ENCODE measurements at regions not wholly inside any gene's neighbourhood (a gene's known extent, or its start where the extent isn't known, plus 50 kb on each side); places are given as distances from the start of the nearest gene placed in this dataset.

DNA sequence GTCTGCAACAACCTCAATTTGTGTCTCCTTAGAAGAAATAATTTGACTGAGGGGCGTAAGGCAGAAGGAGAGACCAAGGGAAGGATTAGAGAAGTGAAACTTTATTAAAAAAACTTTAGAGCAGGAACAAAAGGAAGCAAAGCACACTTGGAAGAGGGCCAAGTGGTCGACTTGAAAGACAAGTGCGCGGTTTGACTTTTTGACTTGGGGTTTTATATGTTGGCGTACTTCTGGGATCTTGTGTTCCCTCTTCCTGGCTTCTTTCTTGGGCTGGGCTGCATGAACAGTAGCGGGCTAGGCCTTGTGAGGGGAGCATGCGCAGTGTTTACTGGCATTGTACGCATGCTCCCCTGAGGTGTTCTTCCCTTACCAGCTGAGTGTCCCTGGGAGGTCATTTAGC lies 369.3 kb upstream of the DCN start:
- Histone ChIP-seq H3K9ac (ENCODE audit: low read length) (no peak overlapping the region), H4K20me1 (ENCODE audit: low read depth, low read length) (no peaks in the 10 kb centered on the region), H3K9me3 (ENCODE audit: insufficient read depth, low read length) (no peaks in the 10 kb centered on the region), H3K36me3 (ENCODE audit: low read length) (no peaks in the 10 kb centered on the region), H3K27me3 (ENCODE audit: low read length) (no peaks in the 10 kb centered on the region), H3K27ac (ENCODE audit: low read depth, low read length) (no peak overlapping the region), H2AFZ (ENCODE audit: low read depth, low read length, severe bottlenecking) (no peak overlapping the region), H3K4me2 (ENCODE audit: low read depth, low read length, poor library complexity, severe bottlenecking) (no peak overlapping the region), H3K79me2 (ENCODE audit: insufficient read depth, low read length) (no peaks in the 10 kb centered on the region), H3K4me3 (ENCODE audit: insufficient read depth, low read length, poor library complexity, severe bottlenecking) (no peak overlapping the region), H3F3A (ENCODE audit: insufficient read depth) (no peaks in the 10 kb centered on the region), H3K9me2 (replicated peaks; ENCODE audit: insufficient read depth, low read length) (no peaks in the 10 kb centered on the region)
- no peak for TF ChIP-seq EZH2phosphoT487 (conservative IDR thresholded peaks at IDR 0.05; ENCODE audit: low read length)
- TF ChIP-seq, protein P1, sequence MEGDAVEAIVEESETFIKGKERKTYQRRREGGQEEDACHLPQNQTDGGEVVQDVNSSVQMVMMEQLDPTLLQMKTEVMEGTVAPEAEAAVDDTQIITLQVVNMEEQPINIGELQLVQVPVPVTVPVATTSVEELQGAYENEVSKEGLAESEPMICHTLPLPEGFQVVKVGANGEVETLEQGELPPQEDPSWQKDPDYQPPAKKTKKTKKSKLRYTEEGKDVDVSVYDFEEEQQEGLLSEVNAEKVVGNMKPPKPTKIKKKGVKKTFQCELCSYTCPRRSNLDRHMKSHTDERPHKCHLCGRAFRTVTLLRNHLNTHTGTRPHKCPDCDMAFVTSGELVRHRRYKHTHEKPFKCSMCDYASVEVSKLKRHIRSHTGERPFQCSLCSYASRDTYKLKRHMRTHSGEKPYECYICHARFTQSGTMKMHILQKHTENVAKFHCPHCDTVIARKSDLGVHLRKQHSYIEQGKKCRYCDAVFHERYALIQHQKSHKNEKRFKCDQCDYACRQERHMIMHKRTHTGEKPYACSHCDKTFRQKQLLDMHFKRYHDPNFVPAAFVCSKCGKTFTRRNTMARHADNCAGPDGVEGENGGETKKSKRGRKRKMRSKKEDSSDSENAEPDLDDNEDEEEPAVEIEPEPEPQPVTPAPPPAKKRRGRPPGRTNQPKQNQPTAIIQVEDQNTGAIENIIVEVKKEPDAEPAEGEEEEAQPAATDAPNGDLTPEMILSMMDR (IDR thresholded peaks at IDR 0.05; ENCODE audit: insufficient read depth, low read length, poor library complexity, severe bottlenecking) = no peak

- Histone ChIP-seq H3K9me2 (replicated peaks; ENCODE audit: insufficient read depth, low read length) (no peaks in the 10 kb centered on the region), H3K79me2 (ENCODE audit: insufficient read depth, low read length) (no peaks in the 10 kb centered on the region), H3K4me2 (ENCODE audit: low read depth, low read length, poor library complexity, severe bottlenecking) (no peak overlapping the region), H3K36me3 (ENCODE audit: low read length) (no peaks in the 10 kb centered on the region), H3K9ac (ENCODE audit: low read length) (no peak overlapping the region), H3K27me3 (ENCODE audit: low read length) (no peaks in the 10 kb centered on the region), H3K4me3 (ENCODE audit: insufficient read depth, low read length, poor library complexity, severe bottlenecking) (no peak overlapping the region), H3F3A (ENCODE audit: insufficient read depth) (no peaks in the 10 kb centered on the region), H3K27ac (ENCODE audit: low read depth, low read length) (no peak overlapping the region), H4K20me1 (ENCODE audit: low read depth, low read length) (no peaks in the 10 kb centered on the region), H3K9me3 (ENCODE audit: insufficient read depth, low read length) (no peaks in the 10 kb centered on the region), H2AFZ (ENCODE audit: low read depth, low read length, severe bottlenecking) (no peak overlapping the region)
- TF ChIP-seq EZH2phosphoT487 (conservative IDR thresholded peaks at IDR 0.05; ENCODE audit: low read length) = no peak
- TF ChIP-seq, protein P1 (IDR thresholded peaks at IDR 0.05; ENCODE audit: insufficient read depth, low read length, poor library complexity, severe bottlenecking) = no peak
These were observed 368.6 kb upstream of the DCN start for GRCh38 chr12:91551242-91551641.

DNA sequence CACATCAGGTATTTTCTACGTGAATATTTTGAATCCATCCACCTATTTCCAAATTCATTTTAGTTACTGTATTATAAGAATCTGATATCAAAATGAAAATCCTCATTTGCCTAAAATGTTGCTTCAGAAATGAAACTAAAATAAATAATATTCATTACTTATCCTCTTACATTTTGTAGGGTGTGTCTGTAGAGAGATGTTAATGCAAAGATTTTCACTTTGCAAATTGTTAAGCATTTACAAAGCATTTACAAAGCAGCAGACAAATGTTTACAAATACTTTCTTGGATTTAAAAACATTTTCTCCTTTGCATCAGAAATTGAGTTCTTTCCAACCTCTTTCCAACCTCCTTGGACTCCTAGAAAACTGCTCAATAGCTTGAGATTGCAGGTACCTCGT lies 360.0 kb upstream of the DCN start:
- Histone ChIP-seq H4K20me1 (ENCODE audit: low read depth, low read length) (no peaks in the 10 kb centered on the region), H3F3A (ENCODE audit: insufficient read depth) (no peaks in the 10 kb centered on the region), H3K4me2 (ENCODE audit: low read depth, low read length, poor library complexity, severe bottlenecking) (no peak overlapping the region), H3K27me3 (ENCODE audit: low read length) (no peaks in the 10 kb centered on the region), H3K4me3 (ENCODE audit: insufficient read depth, low read length, poor library complexity, severe bottlenecking) (no peak overlapping the region), H3K36me3 (ENCODE audit: low read length) (no peaks in the 10 kb centered on the region), H3K9ac (ENCODE audit: low read length) (no peak overlapping the region), H3K79me2 (ENCODE audit: insufficient read depth, low read length) (no peaks in the 10 kb centered on the region), H2AFZ (ENCODE audit: low read depth, low read length, severe bottlenecking) (no peak overlapping the region), H3K9me3 (ENCODE audit: insufficient read depth, low read length) (no peaks in the 10 kb centered on the region), H3K27ac (ENCODE audit: low read depth, low read length) (no peak overlapping the region), H3K9me2 (replicated peaks; ENCODE audit: insufficient read depth, low read length) (no peaks in the 10 kb centered on the region)
- TF ChIP-seq, protein P1 (IDR thresholded peaks at IDR 0.05; ENCODE audit: insufficient read depth, low read length, poor library complexity, severe bottlenecking) = no peak

DNA sequence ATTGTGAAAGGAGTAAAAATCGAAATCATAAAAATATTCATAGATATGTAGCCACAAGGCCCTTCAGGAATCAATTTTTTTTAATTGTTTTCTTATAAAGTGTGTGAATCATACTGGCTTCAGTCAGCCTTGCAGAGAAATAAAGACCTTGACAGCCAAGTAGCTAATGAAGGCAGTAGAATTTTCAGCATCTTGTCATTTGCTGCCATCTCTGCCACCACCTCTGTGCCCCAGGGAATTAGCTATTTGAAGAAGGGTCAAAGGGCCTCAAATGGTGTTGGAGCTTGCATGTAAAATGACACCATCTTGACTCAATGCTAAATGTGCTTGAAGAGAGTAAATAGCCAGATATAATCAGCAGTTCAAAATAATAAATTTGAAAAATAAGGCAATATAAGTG lies 359.4 kb upstream of the DCN start:
- Histone ChIP-seq H3K4me2 (ENCODE audit: low read depth, low read length, poor library complexity, severe bottlenecking) (no peak overlapping the region), H3K4me3 (ENCODE audit: insufficient read depth, low read length, poor library complexity, severe bottlenecking) (no peak overlapping the region), H3F3A (ENCODE audit: insufficient read depth) (no peaks in the 10 kb centered on the region), H3K9ac (ENCODE audit: low read length) (no peak overlapping the region), H3K27me3 (ENCODE audit: low read length) (no peaks in the 10 kb centered on the region), H4K20me1 (ENCODE audit: low read depth, low read length) (no peaks in the 10 kb centered on the region), H2AFZ (ENCODE audit: low read depth, low read length, severe bottlenecking) (no peak overlapping the region), H3K79me2 (ENCODE audit: insufficient read depth, low read length) (no peaks in the 10 kb centered on the region), H3K36me3 (ENCODE audit: low read length) (no peaks in the 10 kb centered on the region), H3K9me2 (replicated peaks; ENCODE audit: insufficient read depth, low read length) (no peaks in the 10 kb centered on the region), H3K9me3 (ENCODE audit: insufficient read depth, low read length) (no peaks in the 10 kb centered on the region), H3K27ac (ENCODE audit: low read depth, low read length) (no peak overlapping the region)
- TF ChIP-seq, protein P1 (IDR thresholded peaks at IDR 0.05; ENCODE audit: insufficient read depth, low read length, poor library complexity, severe bottlenecking) = no peak
- TF ChIP-seq EZH2phosphoT487 (conservative IDR thresholded peaks at IDR 0.05; ENCODE audit: low read length) = no peak

All from SU-DHL-6 (cell line).